HL-60 (cell line): ENCODE measurements at regions not wholly inside any gene's neighbourhood (a gene's known extent, or its start where the extent isn't known, plus 50 kb on each side); places are given as distances from the start of the nearest gene placed in this dataset.
A peak's percentile ranks its signal among the peaks of the same experiment; 100 is the strongest.

Experiments used
- DNase-seq, 2 experiments: peaks; one replicate each; pipeline ENCODE4 v3.0.0-alpha.2; 2010 to 2020; ENCODE audit warnings: low read depth in 1 of 2, low spot score in 1 of 2
- H3K27ac ChIP-seq: fragments of 250-450 bp; sonication (Bioruptor Pico); replicated peaks from 2 replicates; pipeline ENCODE4 v1.5.1; 2020; ENCODE audit warnings: mild to moderate bottlenecking, moderate library complexity
- H3K27me3 ChIP-seq: fragments of 250-450 bp; sonication (Bioruptor Pico); 2 replicates; pipeline ENCODE4 v1.5.1; 2021; ENCODE audit warnings: mild to moderate bottlenecking, moderate library complexity; ENCODE audit not compliant: insufficient read depth, poor library complexity, severe bottlenecking
- H3K4me3 ChIP-seq: replicated peaks from 2 replicates; pipeline ENCODE4 v1.5.1; 2011; ENCODE audit warnings: mild to moderate bottlenecking, control low read depth, low read length; ENCODE audit not compliant: insufficient read depth
- CTCF ChIP-seq: IDR thresholded peaks from one replicate; pipeline ENCODE4 v1.5.1; 2011; ENCODE audit warnings: low read length, control low read depth, inconsistent platforms; ENCODE audit not compliant: insufficient read depth
- GABPA ChIP-seq: IDR thresholded peaks from 2 replicates; pipeline ENCODE4 v1.6.1; 2012; ENCODE audit warnings: low read depth
- POLR2AphosphoS5 ChIP-seq: IDR thresholded peaks from 2 replicates; pipeline ENCODE4 v1.6.1; 2012; ENCODE audit warnings: low read depth
- REST ChIP-seq: IDR thresholded peaks from 2 replicates; pipeline ENCODE4 v1.6.1; 2012; ENCODE audit warnings: low read depth; ENCODE audit not compliant: insufficient replicate concordance
- SPI1 ChIP-seq: IDR thresholded peaks from 2 replicates; pipeline ENCODE4 v1.6.1; 2012; ENCODE audit warnings: low read depth, mild to moderate bottlenecking, borderline replicate concordance

- Histone ChIP-seq H3K27ac (no peak overlapping the region), H3K27me3 (no peaks in the 10 kb centered on the region), H3K4me3 (no peak overlapping the region)
- TF ChIP-seq REST (no peak), GABPA (no peak), POLR2AphosphoS5 (no peak), SPI1 (no peak), CTCF (no peak)
- DNase-seq = peak in 1 of 2 experiments; percentile 7
Observed at GRCh38 chr5:68381909-68382308, 166.4 kb downstream of the PIK3R1 start.

- no peak overlapping the region for H3K27ac ChIP-seq
- TF ChIP-seq REST (no peak), GABPA (no peak), SPI1 (no peak), CTCF (no peak), POLR2AphosphoS5 (no peak)
- DNase-seq = no peak
Observed at GRCh38 chr5:68382640-68383039, 167.1 kb downstream of the PIK3R1 start.

GRCh38 chr5:68383888-68384310 is 168.3 kb downstream of the PIK3R1 start:
- DNase-seq = no peak
- TF ChIP-seq POLR2AphosphoS5 = no peak
- no peak overlapping the region for H3K27ac ChIP-seq
- no peak overlapping the region for H3K4me3 ChIP-seq
- no peaks in the 10 kb centered on the region for H3K27me3 ChIP-seq

More at GRCh38 chr5:68382640-68383039, 167.1 kb downstream of the PIK3R1 start:
- H3K27me3 ChIP-seq = no peaks in the 10 kb centered on the region
- no peak overlapping the region for H3K4me3 ChIP-seq

- TF ChIP-seq SPI1 (no peak), REST (no peak), CTCF (no peak), GABPA (no peak), POLR2AphosphoS5 (no peak)
- DNase-seq = no peak
Observed at GRCh38 chr5:68384936-68385594, 169.5 kb downstream of the PIK3R1 start.

More at GRCh38 chr5:68384936-68385594, 169.5 kb downstream of the PIK3R1 start:
- Histone ChIP-seq H3K27me3 (no peaks in the 10 kb centered on the region), H3K27ac (no peak overlapping the region), H3K4me3 (no peak overlapping the region)
